Chondrocyte (in vitro differentiated cells): ENCODE measurements at regions not wholly inside any gene's neighbourhood (a gene's known extent, or its start where the extent isn't known, plus 50 kb on each side); places are given as distances from the start of the nearest gene placed in this dataset.
A peak's percentile ranks its signal among the peaks of the same experiment; 100 is the strongest.

Experiments
- DNase-seq: peaks from one replicate; pipeline ENCODE4 v3.0.0; 2021; ENCODE audit warnings: mixed read lengths, low spot score
- H3K27ac Mint-ChIP-seq: one replicate; pipeline ENCODE4 v1.8.0; 2021; ENCODE audit warnings: mild to moderate bottlenecking, moderate library complexity, mixed read lengths; ENCODE audit not compliant: unreplicated experiment
- H3K27me3 Mint-ChIP-seq: 2 replicates; pipeline ENCODE4 v1.8.0; 2021; ENCODE audit warnings: low read depth, mixed read lengths
- H3K36me3 Mint-ChIP-seq: 2 replicates; pipeline ENCODE4 v1.8.0; 2021; ENCODE audit warnings: low read depth, mixed read lengths
- H3K4me1 Mint-ChIP-seq: 2 replicates; pipeline ENCODE4 v1.8.0; 2021; ENCODE audit warnings: low read depth, mild to moderate bottlenecking, mixed read lengths
- H3K4me3 Mint-ChIP-seq: one replicate; pipeline ENCODE4 v1.8.0; 2021; ENCODE audit warnings: mild to moderate bottlenecking, moderate library complexity, mixed read lengths; ENCODE audit not compliant: unreplicated experiment
- H3K9me3 Mint-ChIP-seq: 2 replicates; pipeline ENCODE4 v1.8.0; 2021; ENCODE audit warnings: low read depth, mixed read lengths
- TF ChIP-seq, protein P1 (sequence below): fragments of 200-600 bp; sonication (generic); IDR thresholded peaks from 2 replicates; pipeline ENCODE4 v1.5.0; 2021; ENCODE audit warnings: antibody characterized with exemption, mild to moderate bottlenecking, moderate library complexity

GRCh38 chr11:27209562-27210005 lies 153.4 kb downstream of the CCDC34 start:
- Mint-ChIP-seq H3K9me3 (peaks cover 7% of the 10 kb centered on the region), H3K4me1 (peaks cover 78% of the 10 kb centered on the region), H3K27ac (peak overlapping the region; percentile 81), H3K36me3 (peaks cover 4% of the 10 kb centered on the region), H3K27me3 (no peaks in the 10 kb centered on the region), H3K4me3 (no peak overlapping the region)
- TF ChIP-seq, protein P1, sequence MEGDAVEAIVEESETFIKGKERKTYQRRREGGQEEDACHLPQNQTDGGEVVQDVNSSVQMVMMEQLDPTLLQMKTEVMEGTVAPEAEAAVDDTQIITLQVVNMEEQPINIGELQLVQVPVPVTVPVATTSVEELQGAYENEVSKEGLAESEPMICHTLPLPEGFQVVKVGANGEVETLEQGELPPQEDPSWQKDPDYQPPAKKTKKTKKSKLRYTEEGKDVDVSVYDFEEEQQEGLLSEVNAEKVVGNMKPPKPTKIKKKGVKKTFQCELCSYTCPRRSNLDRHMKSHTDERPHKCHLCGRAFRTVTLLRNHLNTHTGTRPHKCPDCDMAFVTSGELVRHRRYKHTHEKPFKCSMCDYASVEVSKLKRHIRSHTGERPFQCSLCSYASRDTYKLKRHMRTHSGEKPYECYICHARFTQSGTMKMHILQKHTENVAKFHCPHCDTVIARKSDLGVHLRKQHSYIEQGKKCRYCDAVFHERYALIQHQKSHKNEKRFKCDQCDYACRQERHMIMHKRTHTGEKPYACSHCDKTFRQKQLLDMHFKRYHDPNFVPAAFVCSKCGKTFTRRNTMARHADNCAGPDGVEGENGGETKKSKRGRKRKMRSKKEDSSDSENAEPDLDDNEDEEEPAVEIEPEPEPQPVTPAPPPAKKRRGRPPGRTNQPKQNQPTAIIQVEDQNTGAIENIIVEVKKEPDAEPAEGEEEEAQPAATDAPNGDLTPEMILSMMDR: no peak
- no peak for DNase-seq

- no peak for DNase-seq
- Mint-ChIP-seq H3K9me3 (peaks cover 7% of the 10 kb centered on the region), H3K36me3 (peaks cover 4% of the 10 kb centered on the region), H3K4me1 (peaks cover 75% of the 10 kb centered on the region), H3K27ac (peak overlapping the region; percentile 81), H3K27me3 (no peaks in the 10 kb centered on the region), H3K4me3 (no peak overlapping the region)
- TF ChIP-seq, protein P1: no peak
These were observed 154.2 kb downstream of the CCDC34 start for GRCh38 chr11:27208846-27209245.

- DNase-seq: no peak
- Mint-ChIP-seq H3K27ac (no peak overlapping the region), H3K9me3 (peaks cover 7% of the 10 kb centered on the region), H3K4me1 (peaks cover 62% of the 10 kb centered on the region), H3K36me3 (peaks cover 4% of the 10 kb centered on the region), H3K4me3 (no peak overlapping the region), H3K27me3 (no peaks in the 10 kb centered on the region)
- TF ChIP-seq, protein P1: no peak
These were observed 155.9 kb downstream of the CCDC34 start for GRCh38 chr11:27207025-27207650.

- no peak overlapping the region for H3K27ac Mint-ChIP-seq
- H3K4me1 Mint-ChIP-seq: peaks cover 63% of the 10 kb centered on the region
- TF ChIP-seq, protein P1: no peak
- H3K36me3 Mint-ChIP-seq: peaks cover 4% of the 10 kb centered on the region
- H3K4me3 Mint-ChIP-seq: no peak overlapping the region
- H3K27me3 Mint-ChIP-seq: no peaks in the 10 kb centered on the region
- DNase-seq: no peak
- H3K9me3 Mint-ChIP-seq: peaks cover 7% of the 10 kb centered on the region
These were observed 157.0 kb downstream of the CCDC34 start for GRCh38 chr11:27205779-27206570.

GRCh38 chr11:27205250-27205649 lies 157.8 kb downstream of the CCDC34 start:
- Mint-ChIP-seq H3K4me1 (peaks cover 61% of the 10 kb centered on the region), H3K4me3 (no peak overlapping the region), H3K27me3 (no peaks in the 10 kb centered on the region), H3K27ac (no peak overlapping the region), H3K9me3 (peaks cover 7% of the 10 kb centered on the region), H3K36me3 (peaks cover 4% of the 10 kb centered on the region)
- no peak for DNase-seq
- TF ChIP-seq, protein P1: no peak
